HCT116 (cell line): ENCODE measurements at regions not wholly inside any gene's neighbourhood (a gene's known extent, or its start where the extent isn't known, plus 50 kb on each side); places are given as distances from the start of the nearest gene placed in this dataset.

Source experiments
- CEBPB ChIP-seq: IDR thresholded peaks from 2 replicates; pipeline ENCODE4 v1.6.1; 2012; ENCODE audit warnings: low read depth
- EZH2 ChIP-seq: fragments of 200-600 bp; sonication (generic); IDR thresholded peaks from 2 replicates; pipeline ENCODE4 v1.6.1; 2017; ENCODE audit warnings: antibody characterized with exemption, mixed run types
- EZH2phosphoT487 ChIP-seq: fragments of 200-600 bp; IDR thresholded peaks from 2 replicates; pipeline ENCODE4 v1.6.1; 2018; ENCODE audit warnings: antibody characterized with exemption, borderline replicate concordance
- TF ChIP-seq, protein P1 (sequence below): IDR thresholded peaks from 2 replicates; pipeline ENCODE4 v1.6.1; 2012
- TF ChIP-seq, protein P2 (sequence below), 3 experiments: fragments of 200-600 bp in 1 of 3; sonication (generic) in 1 of 3; IDR thresholded peaks in 2 of 3; conservative IDR thresholded peaks in 1 of 3; 2 replicates each; pipeline ENCODE4 v1.5.1; 2012 to 2017; ENCODE audit warnings: low read depth in 2 of 3, low read length in 2 of 3, antibody characterized with exemption in 1 of 3, borderline replicate concordance in 1 of 3, control low read depth in 1 of 3, mild to moderate bottlenecking in 1 of 3, mixed read lengths in 1 of 3, mixed run types in 1 of 3, moderate library complexity in 1 of 3; ENCODE audit not compliant: insufficient read depth in 1 of 3
- TF ChIP-seq, protein P3 (sequence below): IDR thresholded peaks from 2 replicates; pipeline ENCODE4 v1.6.1; 2012; ENCODE audit warnings: low read depth

DNA sequence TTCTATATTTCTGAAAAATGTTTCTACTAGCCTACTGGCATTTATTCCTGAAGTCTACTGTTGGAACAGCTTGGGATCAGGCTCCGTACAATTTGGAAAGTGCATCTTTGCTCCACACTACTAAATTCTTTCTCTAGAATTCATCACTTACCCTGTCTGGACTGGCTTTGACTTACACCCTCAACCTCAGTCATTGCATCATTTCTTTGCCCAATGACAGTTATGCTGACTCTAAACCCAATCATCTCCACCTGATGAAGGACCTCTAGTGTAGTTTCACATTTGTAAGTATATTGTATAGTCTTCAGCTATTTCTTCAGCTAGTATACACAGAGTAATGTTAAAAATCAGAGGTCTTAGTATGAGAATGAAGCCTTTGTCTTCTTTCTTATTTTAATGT, 359.6 kb upstream of the MC4R start:
- TF ChIP-seq, protein P1, sequence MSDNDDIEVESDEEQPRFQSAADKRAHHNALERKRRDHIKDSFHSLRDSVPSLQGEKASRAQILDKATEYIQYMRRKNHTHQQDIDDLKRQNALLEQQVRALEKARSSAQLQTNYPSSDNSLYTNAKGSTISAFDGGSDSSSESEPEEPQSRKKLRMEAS: no peak
- TF ChIP-seq, protein P2, sequence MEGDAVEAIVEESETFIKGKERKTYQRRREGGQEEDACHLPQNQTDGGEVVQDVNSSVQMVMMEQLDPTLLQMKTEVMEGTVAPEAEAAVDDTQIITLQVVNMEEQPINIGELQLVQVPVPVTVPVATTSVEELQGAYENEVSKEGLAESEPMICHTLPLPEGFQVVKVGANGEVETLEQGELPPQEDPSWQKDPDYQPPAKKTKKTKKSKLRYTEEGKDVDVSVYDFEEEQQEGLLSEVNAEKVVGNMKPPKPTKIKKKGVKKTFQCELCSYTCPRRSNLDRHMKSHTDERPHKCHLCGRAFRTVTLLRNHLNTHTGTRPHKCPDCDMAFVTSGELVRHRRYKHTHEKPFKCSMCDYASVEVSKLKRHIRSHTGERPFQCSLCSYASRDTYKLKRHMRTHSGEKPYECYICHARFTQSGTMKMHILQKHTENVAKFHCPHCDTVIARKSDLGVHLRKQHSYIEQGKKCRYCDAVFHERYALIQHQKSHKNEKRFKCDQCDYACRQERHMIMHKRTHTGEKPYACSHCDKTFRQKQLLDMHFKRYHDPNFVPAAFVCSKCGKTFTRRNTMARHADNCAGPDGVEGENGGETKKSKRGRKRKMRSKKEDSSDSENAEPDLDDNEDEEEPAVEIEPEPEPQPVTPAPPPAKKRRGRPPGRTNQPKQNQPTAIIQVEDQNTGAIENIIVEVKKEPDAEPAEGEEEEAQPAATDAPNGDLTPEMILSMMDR (IDR thresholded peaks at IDR 0.05 in 2 of 3, conservative IDR thresholded peaks at IDR 0.05 in 1 of 3; ENCODE audit: borderline replicate concordance in 1 of 3, insufficient read depth in 1 of 3, low read depth in 2 of 3, low read length in 2 of 3): no peak
- TF ChIP-seq, protein P3, sequence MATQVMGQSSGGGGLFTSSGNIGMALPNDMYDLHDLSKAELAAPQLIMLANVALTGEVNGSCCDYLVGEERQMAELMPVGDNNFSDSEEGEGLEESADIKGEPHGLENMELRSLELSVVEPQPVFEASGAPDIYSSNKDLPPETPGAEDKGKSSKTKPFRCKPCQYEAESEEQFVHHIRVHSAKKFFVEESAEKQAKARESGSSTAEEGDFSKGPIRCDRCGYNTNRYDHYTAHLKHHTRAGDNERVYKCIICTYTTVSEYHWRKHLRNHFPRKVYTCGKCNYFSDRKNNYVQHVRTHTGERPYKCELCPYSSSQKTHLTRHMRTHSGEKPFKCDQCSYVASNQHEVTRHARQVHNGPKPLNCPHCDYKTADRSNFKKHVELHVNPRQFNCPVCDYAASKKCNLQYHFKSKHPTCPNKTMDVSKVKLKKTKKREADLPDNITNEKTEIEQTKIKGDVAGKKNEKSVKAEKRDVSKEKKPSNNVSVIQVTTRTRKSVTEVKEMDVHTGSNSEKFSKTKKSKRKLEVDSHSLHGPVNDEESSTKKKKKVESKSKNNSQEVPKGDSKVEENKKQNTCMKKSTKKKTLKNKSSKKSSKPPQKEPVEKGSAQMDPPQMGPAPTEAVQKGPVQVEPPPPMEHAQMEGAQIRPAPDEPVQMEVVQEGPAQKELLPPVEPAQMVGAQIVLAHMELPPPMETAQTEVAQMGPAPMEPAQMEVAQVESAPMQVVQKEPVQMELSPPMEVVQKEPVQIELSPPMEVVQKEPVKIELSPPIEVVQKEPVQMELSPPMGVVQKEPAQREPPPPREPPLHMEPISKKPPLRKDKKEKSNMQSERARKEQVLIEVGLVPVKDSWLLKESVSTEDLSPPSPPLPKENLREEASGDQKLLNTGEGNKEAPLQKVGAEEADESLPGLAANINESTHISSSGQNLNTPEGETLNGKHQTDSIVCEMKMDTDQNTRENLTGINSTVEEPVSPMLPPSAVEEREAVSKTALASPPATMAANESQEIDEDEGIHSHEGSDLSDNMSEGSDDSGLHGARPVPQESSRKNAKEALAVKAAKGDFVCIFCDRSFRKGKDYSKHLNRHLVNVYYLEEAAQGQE: no peak
- 0 out of 2 replicates have a peak, but pooled peaks have one; percentile 29 for TF ChIP-seq CEBPB
- TF ChIP-seq EZH2phosphoT487: no peak
- no peak for TF ChIP-seq EZH2
